ENCODE measurements at regions not wholly inside any gene's neighbourhood (a gene's known extent, or its start where the extent isn't known, plus 50 kb on each side); places are given as distances from the start of the nearest gene placed in this dataset.

DNA sequence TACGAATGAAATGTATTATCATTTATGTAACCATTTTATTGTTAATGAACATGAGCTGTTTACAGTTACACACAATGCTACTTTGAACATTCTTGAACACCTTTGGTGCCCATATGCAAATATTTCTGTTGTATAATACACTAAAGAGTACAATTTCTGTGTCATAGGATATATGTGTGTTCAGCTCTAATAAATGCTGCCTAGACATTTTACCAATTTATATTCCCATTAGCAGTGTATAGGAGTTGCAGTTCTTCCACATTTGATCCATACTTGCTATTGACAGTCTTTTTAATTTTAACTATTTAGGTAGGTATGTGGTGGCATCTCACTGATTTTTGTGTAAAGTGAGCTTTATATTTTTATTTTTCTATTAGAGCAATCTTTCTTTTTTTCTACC is 331.8 kb downstream of the ZIC1 start:
- no peak for DNase-seq (ENCODE audit: extremely low read depth, low read depth, low spot score)

GRCh38 chr3:147744967-147745366 is 335.8 kb downstream of the ZIC1 start:
- DNase-seq (ENCODE audit: extremely low read depth, low read depth, low spot score): no peak

GRCh38 chr3:147755310-147755709 is 346.1 kb downstream of the ZIC1 start:
- no peak for DNase-seq (ENCODE audit: extremely low read depth, low read depth, low spot score)

DNA sequence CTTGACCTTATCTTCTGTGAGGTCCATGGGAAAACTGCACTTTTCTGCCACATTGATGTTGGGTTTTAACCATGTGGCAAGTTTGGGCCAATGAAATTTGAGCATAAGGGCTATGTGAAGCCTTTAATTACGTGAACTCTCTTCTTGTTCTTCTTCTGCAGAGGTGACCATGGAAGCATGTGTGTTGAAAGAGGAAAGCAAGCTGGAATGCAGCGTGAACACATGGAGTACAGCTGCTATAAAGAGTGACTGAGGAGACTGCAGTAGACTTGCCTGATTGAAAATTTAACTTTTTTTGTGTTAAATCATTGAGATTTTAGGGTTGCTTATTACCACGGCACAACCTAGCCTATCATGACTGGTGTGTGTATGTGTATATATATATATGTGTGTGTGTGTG is 347.3 kb downstream of the ZIC1 start:
- no peak for DNase-seq (ENCODE audit: extremely low read depth, low read depth, low spot score)

DNA sequence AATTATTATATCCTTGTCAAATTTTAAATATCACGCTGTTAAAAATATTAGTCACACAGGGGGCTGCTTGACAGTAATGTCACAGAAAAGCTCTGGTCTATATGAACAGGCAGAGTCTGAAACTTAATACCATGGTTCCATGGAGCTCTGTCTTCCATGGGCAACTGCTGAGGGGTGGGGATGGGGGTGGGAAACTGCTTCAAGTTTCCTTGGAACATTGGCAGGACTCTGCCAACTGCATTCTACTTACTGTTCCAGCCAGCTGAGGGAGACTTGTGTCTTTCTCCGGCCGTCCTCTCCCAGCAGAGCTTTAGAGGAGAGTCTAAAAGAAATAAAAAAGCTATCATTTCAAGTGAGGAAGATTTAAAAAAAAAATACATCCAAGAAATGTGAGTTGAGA is 348.7 kb downstream of the ZIC1 start:
- DNase-seq (ENCODE audit: extremely low read depth, low read depth, low spot score): no peak

GRCh38 chr3:147758771-147759170 is 349.6 kb downstream of the ZIC1 start:
- DNase-seq (ENCODE audit: extremely low read depth, low read depth, low spot score): no peak

DNA sequence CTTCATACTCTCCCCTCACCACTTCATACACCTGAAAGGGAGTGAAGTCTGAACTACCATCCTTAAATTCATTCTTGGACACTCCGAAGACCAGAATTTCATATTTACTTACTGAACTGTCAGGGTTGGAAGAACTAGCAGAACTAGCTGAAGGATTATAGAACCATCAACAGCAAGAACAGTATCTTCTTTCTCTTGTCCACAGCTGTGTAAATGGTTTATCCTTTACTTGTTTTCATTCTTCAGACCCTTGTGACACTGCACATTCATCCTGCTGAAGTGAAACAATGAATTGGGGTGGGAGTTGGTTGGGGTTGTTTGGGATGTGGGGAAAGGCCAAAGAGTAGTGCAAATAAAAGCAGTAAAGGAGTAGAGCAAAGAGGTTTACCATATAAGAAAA is 350.9 kb downstream of the ZIC1 start:
- no peak for DNase-seq (ENCODE audit: extremely low read depth, low read depth, low spot score)

- DNase-seq (ENCODE audit: extremely low read depth, low read depth, low spot score): no peak
These were observed 351.8 kb downstream of the ZIC1 start for GRCh38 chr3:147760941-147761340.

DNA sequence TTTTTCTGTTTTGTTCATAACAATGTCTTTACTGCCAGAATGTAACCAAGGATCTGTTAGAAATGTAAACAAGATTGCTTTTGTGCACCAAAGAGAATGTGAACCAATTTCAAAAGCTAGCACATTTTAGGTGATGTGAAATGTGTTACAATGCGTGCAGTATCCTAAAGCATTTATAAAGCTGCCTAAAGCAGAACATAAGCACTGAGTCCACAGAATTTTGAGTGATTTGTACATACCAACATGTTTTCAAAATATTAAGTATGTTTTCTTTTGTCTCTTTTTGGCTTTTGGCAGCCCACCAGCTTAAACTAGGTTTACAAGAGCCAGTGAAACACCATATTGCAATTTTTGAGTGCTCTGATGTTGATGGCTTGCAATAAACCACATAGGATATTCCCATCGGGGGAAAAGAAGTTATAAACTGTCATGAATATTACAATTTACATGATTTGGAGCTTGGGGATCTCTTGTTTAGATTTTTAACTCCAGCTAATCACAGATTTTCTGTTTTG is 364.0 kb downstream of the ZIC1 start:
- no peak for DNase-seq (ENCODE audit: extremely low read depth, low read depth, low spot score)

DNA sequence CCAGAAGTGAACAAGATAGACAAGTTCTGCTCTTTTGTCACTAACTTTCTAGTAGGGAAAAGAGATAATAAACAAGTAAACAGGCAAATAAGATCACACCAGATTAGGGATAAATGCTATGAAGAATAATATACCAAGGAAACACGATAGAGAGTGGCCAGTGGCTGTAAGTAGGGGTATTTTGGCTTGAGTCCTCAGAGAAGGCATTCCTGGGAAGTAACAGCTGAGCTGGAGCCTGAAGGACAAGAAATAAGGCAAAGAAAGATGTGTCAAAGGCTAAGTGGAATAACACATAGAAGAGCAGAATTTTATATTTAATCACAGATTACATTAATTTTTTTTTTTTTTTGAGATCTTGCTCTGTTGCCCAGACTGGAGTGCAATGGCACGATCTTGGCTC is 366.2 kb downstream of the ZIC1 start:
- DNase-seq (ENCODE audit: extremely low read depth, low read depth, low spot score): no peak

DNA sequence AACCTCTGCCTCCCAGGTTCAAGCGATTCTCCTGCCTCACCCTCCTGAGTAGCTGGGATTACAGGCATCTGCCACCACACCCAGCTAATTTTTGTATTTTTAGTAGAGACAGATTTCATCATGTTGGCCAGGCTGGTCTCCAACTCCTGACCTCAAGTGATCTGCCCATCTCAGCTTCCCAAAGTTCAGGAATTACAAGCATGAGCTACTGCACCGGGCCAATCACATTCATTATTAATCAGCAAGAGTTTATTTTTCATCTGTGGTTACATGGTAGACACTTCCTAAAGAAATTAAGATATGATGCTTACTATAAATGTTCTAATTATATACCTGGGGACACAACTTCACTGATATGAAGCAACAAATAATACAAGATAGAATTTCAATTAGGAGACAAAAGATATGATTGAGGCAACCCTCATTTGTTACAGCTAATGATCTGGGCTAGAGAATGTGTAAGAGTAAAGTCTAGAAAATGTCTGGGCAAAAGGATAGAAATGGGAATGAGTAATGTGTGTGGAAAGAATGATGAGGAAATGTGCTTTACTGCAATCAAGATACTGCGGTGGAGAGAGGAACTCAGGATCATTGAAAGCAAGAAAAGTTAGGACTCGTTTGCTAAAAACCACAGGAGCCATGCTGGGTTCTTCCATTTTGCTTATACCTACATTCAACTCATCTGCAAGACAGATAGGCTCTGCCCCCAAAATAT is 366.8 kb downstream of the ZIC1 start:
- no peak for DNase-seq (ENCODE audit: extremely low read depth, low read depth, low spot score)

- DNase-seq (ENCODE audit: extremely low read depth, low read depth, low spot score): no peak
These were observed 384.7 kb downstream of the ZIC1 start for GRCh38 chr3:147793841-147794240.

DNA sequence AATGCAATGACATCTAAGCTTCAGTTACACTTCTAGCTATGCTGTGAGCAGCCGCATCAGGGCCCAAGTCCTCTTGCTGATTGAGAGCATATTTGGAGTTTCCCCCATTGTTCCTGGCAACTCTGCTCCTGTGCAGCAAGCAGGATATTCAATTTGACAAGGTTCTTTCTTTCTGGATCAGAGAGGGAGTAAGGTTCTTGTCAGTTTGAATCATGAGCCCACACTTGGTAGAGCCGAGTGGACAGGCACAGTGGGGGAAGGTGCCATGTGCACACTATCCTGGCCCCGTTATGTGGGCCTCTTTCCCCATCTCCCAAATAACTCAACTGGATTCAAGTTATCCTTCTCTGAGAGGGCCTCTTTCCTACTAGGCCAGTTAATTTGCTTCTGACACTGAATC is 385.4 kb downstream of the ZIC1 start:
- DNase-seq (ENCODE audit: extremely low read depth, low read depth, low spot score): no peak

- no peak for DNase-seq (ENCODE audit: extremely low read depth, low read depth, low spot score)
These were observed 386.3 kb downstream of the ZIC1 start for GRCh38 chr3:147795418-147795817.

- DNase-seq (ENCODE audit: extremely low read depth, low read depth, low spot score): no peak
These were observed 387.9 kb downstream of the ZIC1 start for GRCh38 chr3:147797095-147797494.

DNA sequence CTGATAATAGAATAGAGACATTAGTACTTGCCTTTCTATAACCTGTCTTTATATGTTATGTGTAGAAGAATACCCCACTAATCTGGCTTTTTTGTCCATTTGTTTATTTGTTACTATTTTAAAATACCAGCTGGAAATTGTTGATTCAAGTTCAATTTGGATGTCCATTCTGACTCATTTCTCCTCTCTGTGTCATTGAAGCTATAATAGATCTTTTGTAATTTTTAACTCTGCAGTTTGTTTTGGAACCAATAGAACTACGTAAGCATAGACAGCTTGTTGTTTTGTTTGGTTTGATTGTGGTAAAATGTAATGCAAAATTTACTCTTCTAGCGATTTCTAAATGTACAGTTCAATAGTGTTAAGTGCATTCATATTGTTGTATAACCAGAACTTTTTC is 390.4 kb downstream of the ZIC1 start:
- DNase-seq (ENCODE audit: extremely low read depth, low read depth, low spot score): no peak

- DNase-seq (ENCODE audit: extremely low read depth, low read depth, low spot score): no peak
These were observed 398.6 kb downstream of the ZIC1 start for GRCh38 chr3:147807776-147808175.

DNA sequence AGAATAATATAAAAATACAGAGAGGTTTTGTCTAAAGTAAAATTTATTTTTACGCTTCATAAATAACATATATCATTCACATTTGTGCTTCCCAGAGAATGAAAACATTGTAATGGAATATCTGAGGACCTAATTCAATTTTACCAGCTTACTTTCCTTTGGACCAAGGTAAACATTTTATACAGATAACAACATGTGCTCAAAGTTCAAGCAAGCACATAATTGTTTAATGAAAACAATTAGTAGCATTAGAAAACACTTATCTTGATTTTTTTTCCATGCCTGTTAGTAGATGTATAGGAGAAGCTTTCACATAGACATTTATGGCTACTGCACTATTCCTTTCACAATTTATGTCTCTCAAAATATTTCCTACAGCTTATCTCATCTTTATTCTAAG is 400.0 kb downstream of the ZIC1 start:
- no peak for DNase-seq (ENCODE audit: extremely low read depth, low read depth, low spot score)

- DNase-seq (ENCODE audit: extremely low read depth, low read depth, low spot score): no peak
These were observed 403.2 kb downstream of the ZIC1 start for GRCh38 chr3:147812186-147812911.

DNA sequence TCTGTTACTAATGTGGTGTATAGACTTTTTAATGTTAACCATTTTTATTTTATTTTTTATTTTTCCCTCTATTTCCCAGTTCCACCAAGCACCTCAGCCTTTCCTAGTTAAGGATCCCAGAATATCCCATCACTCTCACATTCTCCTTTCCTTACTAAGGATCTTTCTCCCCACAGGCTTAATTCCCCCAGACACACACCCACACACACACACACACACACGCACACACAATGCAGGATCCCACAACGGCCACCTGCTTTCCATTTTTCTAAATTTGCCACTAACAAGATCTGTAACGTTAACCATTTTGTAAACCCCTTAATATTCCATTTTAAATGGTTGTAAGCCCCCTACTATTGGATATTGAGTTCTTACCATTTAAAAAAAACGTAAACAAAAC is 404.1 kb downstream of the ZIC1 start:
- no peak for DNase-seq (ENCODE audit: extremely low read depth, low read depth, low spot score)

GRCh38 chr3:147816752-147817151 is 407.6 kb downstream of the ZIC1 start:
- DNase-seq (ENCODE audit: extremely low read depth, low read depth, low spot score): no peak

GRCh38 chr3:147832611-147833010 is 423.4 kb downstream of the ZIC1 start:
- no peak for DNase-seq (ENCODE audit: extremely low read depth, low read depth, low spot score)

Measured in glomerular endothelial cell (primary cell).